Testis (tissue), 2 donors: ENCODE measurements at regions not wholly inside any gene's neighbourhood (a gene's known extent, or its start where the extent isn't known, plus 50 kb on each side); places are given as distances from the start of the nearest gene placed in this dataset.
A peak's percentile ranks its signal among the peaks of the same experiment; 100 is the strongest.

ENCODE experiments used
- DNase-seq: peaks from one replicate; pipeline ENCODE4 v3.0.0-alpha.2; 2019
- H3K27ac ChIP-seq, 2 donors: fragments of 200-600 bp; sonication (generic); one replicate each; pipeline ENCODE4 v1.5.1; 2019
- H3K27me3 ChIP-seq: fragments of 200-600 bp; sonication (generic); one replicate; pipeline ENCODE4 v1.5.1; 2019
- H3K36me3 ChIP-seq: fragments of 200-600 bp; sonication (generic); one replicate; pipeline ENCODE4 v1.5.1; 2017; ENCODE audit warnings: low read depth; ENCODE audit errors: missing control alignments
- H3K4me1 ChIP-seq: fragments of 200-600 bp; sonication (generic); one replicate; pipeline ENCODE4 v1.5.1; 2019
- H3K4me3 ChIP-seq, 2 donors: fragments of 200-600 bp; sonication (generic); one replicate each; pipeline ENCODE4 v1.5.1; 2017 to 2019
- H3K9me3 ChIP-seq: fragments of 200-600 bp; sonication (generic); one replicate; pipeline ENCODE4 v1.5.1; 2017
- POLR2A ChIP-seq: fragments of 450-650 bp; IDR thresholded peaks from one replicate; pipeline ENCODE4 v1.6.1; 2017; ENCODE audit warnings: antibody characterized with exemption, mild to moderate bottlenecking, moderate library complexity
- WGBS, 2 donors: methylation state at CpG; one replicate each; pipeline ENCODE4 v1.1.5; 2018; 5-methylcytosine and 5-hydroxymethylcytosine counted together
- intact Hi-C: fragments of 100-400 bp; cut with DNase I; formaldehyde crosslinking; loops from one replicate; pipeline ENCODE4 v1.15.1; 2023; ENCODE audit warnings: low total_unique reads
- TF ChIP-seq, protein P1 (sequence below), 3 experiments: fragments of 450-650 bp in 2 of 3; fragments of 200-600 bp in 1 of 3; sonication (generic) in 1 of 3; IDR thresholded peaks; one replicate each; pipeline ENCODE4 v1.5.1; 2016 to 2019; ENCODE audit warnings: antibody characterized with exemption in 3 of 3, mild to moderate bottlenecking in 2 of 3, moderate library complexity in 1 of 3

DNA sequence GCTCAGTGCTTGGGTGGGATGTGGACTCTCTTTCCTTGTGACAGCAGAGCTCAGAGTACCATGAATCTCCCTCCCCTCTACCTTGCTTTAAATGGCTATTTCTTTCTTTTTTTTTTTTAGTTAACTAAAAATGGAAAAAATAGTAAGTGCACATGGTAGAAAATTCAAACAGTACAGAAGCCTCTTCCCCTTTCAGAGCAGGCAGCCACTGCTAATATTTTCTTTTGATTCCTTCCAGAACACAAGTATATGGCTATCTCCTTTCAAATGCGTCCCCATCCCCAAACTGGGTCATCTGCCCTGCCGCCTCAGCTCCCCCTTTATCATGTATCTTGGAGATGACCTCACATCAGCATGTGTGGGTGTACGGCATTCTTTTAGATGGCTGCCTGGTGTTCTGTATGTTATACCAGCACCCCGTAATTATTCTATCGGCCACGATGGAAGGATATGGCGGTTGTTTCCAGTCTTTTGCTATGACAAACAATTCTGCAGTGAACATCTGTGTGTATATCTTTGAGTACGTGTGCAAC is 70.5 kb upstream of the DLX2 start:
- Histone ChIP-seq H3K9me3 (no peaks in the 10 kb centered on the region), H3K4me1 (no peaks in the 10 kb centered on the region), H3K4me3 (peak overlapping the region; percentile 57 to 59), H3K27ac (no peak overlapping the region), H3K36me3 (no peaks in the 10 kb centered on the region), H3K27me3 (no peaks in the 10 kb centered on the region)
- no peak for DNase-seq
- TF ChIP-seq, protein P1, sequence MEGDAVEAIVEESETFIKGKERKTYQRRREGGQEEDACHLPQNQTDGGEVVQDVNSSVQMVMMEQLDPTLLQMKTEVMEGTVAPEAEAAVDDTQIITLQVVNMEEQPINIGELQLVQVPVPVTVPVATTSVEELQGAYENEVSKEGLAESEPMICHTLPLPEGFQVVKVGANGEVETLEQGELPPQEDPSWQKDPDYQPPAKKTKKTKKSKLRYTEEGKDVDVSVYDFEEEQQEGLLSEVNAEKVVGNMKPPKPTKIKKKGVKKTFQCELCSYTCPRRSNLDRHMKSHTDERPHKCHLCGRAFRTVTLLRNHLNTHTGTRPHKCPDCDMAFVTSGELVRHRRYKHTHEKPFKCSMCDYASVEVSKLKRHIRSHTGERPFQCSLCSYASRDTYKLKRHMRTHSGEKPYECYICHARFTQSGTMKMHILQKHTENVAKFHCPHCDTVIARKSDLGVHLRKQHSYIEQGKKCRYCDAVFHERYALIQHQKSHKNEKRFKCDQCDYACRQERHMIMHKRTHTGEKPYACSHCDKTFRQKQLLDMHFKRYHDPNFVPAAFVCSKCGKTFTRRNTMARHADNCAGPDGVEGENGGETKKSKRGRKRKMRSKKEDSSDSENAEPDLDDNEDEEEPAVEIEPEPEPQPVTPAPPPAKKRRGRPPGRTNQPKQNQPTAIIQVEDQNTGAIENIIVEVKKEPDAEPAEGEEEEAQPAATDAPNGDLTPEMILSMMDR (IDR thresholded peaks at IDR 0.05) = no peak
- TF ChIP-seq POLR2A = no peak
- intact Hi-C loops = loop anchor here (5.0 kb wide), 1 partner anchor 289 kb away; no protein-coding TSS in a partner anchor
- 55 to 68% methylated on average over 8 of the region's 8 CpGs for WGBS, 2 donors

DNA sequence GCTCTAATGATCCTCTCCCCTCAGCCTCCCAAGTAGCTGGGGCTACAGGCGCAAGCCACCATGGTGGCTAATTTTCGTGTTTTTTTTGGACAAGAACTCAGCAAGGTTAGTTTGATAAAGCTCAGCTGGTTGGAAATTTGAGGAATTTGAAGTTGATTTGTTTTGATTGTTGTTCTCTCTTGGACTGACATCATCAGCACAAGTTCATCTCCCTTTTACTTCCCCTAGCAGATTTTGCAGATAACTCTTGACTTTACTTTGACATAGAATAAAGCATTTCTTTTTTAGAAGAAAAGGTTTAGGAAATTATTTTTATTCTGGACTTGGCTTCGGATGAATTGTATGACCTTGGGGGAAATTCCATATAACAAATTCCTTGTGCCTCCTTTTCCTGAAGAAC is 74.9 kb upstream of the DLX2 start:
- H3K27me3 ChIP-seq = no peaks in the 10 kb centered on the region
- intact Hi-C loops = no loop called here
- TF ChIP-seq POLR2A = no peak
- TF ChIP-seq, protein P1 (IDR thresholded peaks at IDR 0.05) = no peak
- DNase-seq = no peak
- 64 to 68% methylated on average over 3 of the region's 3 CpGs for WGBS, 2 donors
- H3K36me3 ChIP-seq = no peaks in the 10 kb centered on the region
- no peaks in the 10 kb centered on the region for H3K9me3 ChIP-seq
- no peak overlapping the region for H3K27ac ChIP-seq
- no peak overlapping the region for H3K4me3 ChIP-seq
- peaks cover 7% of the 10 kb centered on the region for H3K4me1 ChIP-seq

- no peaks in the 10 kb centered on the region for H3K9me3 ChIP-seq
- DNase-seq = no peak
- WGBS, 2 donors = 87 to 88% methylated on average over 1 of the region's 1 CpG
These were observed 75.3 kb upstream of the DLX2 start for GRCh38 chr2:172177996-172178395.

DNA sequence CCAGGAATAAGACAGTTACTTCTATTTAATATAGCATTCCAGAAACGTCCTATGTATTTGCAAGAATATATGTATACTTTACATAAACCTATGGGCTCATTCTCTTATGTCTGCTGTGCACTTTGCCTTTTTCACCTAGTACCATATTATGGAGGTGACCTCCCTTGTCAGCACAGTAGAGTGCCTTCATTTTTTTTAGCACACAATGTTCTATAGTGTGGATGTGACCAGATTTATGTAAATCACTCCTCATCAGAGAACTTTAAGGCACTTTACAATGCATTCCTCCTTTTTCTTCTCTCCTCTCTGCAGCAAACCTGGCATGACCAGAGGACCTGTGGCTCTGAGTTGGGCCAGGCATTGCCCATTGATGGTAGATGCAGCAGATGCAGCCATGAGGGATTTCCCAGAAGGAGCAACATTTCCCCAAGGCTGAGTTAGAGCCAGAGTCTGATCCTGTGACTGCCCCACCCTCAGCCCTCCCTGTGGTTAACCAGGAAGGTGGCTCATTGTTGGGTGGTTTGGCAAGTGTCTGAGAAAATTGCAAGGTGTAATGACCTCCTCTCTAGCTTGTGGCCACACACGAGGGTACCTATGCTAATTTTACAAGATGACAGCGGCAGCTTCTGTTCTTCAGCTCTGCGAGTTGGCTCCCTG is 76.5 kb upstream of the DLX2 start:
- no peaks in the 10 kb centered on the region for H3K36me3 ChIP-seq
- WGBS, 2 donors = 70% methylated on average over 4 of the region's 4 CpGs
- no peak for DNase-seq
- no peak overlapping the region for H3K4me3 ChIP-seq
- H3K9me3 ChIP-seq = no peaks in the 10 kb centered on the region
- H3K27ac ChIP-seq = no peak overlapping the region
- no peak for TF ChIP-seq POLR2A
- TF ChIP-seq, protein P1 (IDR thresholded peaks at IDR 0.05) = no peak
- peaks cover 7% of the 10 kb centered on the region for H3K4me1 ChIP-seq
- H3K27me3 ChIP-seq = no peaks in the 10 kb centered on the region
- intact Hi-C loops = no loop called here

More at GRCh38 chr2:172177996-172178395, 75.3 kb upstream of the DLX2 start:
- TF ChIP-seq, protein P1 (IDR thresholded peaks at IDR 0.05) = no peak
- TF ChIP-seq POLR2A = no peak
- peaks cover 7% of the 10 kb centered on the region for H3K4me1 ChIP-seq
- no peak overlapping the region for H3K4me3 ChIP-seq
- H3K27me3 ChIP-seq = no peaks in the 10 kb centered on the region
- H3K27ac ChIP-seq = no peak overlapping the region
- intact Hi-C loops = no loop called here
- H3K36me3 ChIP-seq = no peaks in the 10 kb centered on the region

GRCh38 chr2:172181840-172182239 is 79.1 kb upstream of the DLX2 start:
- no peak overlapping the region for H3K27ac ChIP-seq
- TF ChIP-seq, protein P1 (IDR thresholded peaks at IDR 0.05) = no peak
- no peak for TF ChIP-seq POLR2A
- no peaks in the 10 kb centered on the region for H3K36me3 ChIP-seq
- H3K4me1 ChIP-seq = peaks cover 7% of the 10 kb centered on the region
- no peaks in the 10 kb centered on the region for H3K9me3 ChIP-seq
- intact Hi-C loops = no loop called here
- WGBS, 2 donors = 28% methylated on average over 3 of the region's 3 CpGs
- no peak overlapping the region for H3K4me3 ChIP-seq
- H3K27me3 ChIP-seq = no peaks in the 10 kb centered on the region
- DNase-seq = peak; percentile 59
